Stomach (tissue), 4 donors: ENCODE measurements at regions not wholly inside any gene's neighbourhood (a gene's known extent, or its start where the extent isn't known, plus 50 kb on each side); places are given as distances from the start of the nearest gene placed in this dataset.

Source experiments
- EP300 ChIP-seq: sonication (generic); formaldehyde crosslinking; IDR thresholded peaks from one replicate; pipeline ENCODE4 v1.6.1; 2017; ENCODE audit warnings: antibody characterized with exemption
- POLR2A ChIP-seq, 4 donors: fragments of 450-650 bp; IDR thresholded peaks; one replicate each; pipeline ENCODE4 v1.6.1; 2016; ENCODE audit warnings: antibody characterized with exemption in 4 of 4, control low read depth in 2 of 4, mild to moderate bottlenecking in 1 of 4, moderate library complexity in 1 of 4
- POLR2AphosphoS5 ChIP-seq, 3 donors: sonication (generic); formaldehyde crosslinking; IDR thresholded peaks; one replicate each; pipeline ENCODE4 v1.6.1; 2016; ENCODE audit warnings: antibody characterized with exemption in 3 of 3
- TF ChIP-seq, protein P1 (sequence below), 7 experiments: fragments of 450-650 bp in 4 of 7; fragments of 200-600 bp in 3 of 7; sonication (generic) in 3 of 7; IDR thresholded peaks; one replicate each; pipeline ENCODE4 v1.5.1; 2016 to 2019; ENCODE audit warnings: antibody characterized with exemption in 7 of 7, control low read depth in 2 of 7, mild to moderate bottlenecking in 1 of 7

DNA sequence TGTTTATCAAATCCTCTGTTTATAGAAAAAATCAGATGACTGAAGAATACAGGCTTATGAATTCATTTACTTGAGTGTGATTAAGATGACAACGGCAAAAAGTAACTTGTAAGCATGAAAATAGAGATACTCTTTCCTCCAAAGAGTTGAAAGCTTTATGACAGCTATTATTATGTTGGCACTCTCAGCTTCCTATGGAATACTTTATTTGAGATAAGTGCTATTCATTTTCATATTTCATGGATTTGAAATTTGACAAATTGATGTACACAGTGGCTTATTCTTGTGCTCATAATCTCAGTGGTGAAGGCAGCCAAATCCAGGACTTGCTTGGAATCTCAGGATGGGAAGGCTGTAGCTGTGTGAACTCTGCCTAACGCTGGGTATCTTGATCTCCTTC lies 991.6 kb downstream of the GALC start:
- TF ChIP-seq POLR2A (IDR thresholded peaks at IDR 0.05) (no peak), EP300 (no peak), POLR2AphosphoS5 (IDR thresholded peaks at IDR 0.05) (no peak)
- TF ChIP-seq, protein P1, sequence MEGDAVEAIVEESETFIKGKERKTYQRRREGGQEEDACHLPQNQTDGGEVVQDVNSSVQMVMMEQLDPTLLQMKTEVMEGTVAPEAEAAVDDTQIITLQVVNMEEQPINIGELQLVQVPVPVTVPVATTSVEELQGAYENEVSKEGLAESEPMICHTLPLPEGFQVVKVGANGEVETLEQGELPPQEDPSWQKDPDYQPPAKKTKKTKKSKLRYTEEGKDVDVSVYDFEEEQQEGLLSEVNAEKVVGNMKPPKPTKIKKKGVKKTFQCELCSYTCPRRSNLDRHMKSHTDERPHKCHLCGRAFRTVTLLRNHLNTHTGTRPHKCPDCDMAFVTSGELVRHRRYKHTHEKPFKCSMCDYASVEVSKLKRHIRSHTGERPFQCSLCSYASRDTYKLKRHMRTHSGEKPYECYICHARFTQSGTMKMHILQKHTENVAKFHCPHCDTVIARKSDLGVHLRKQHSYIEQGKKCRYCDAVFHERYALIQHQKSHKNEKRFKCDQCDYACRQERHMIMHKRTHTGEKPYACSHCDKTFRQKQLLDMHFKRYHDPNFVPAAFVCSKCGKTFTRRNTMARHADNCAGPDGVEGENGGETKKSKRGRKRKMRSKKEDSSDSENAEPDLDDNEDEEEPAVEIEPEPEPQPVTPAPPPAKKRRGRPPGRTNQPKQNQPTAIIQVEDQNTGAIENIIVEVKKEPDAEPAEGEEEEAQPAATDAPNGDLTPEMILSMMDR (IDR thresholded peaks at IDR 0.05), result no peak
